ENCODE measurements at regions not wholly inside any gene's neighbourhood (a gene's known extent, or its start where the extent isn't known, plus 50 kb on each side); places are given as distances from the start of the nearest gene placed in this dataset.

GRCh38 chr5:15420201-15420600, 79.8 kb upstream of the FBXL7 start:
- no TSS peak for BruUV-seq (replicated peaks)
- FAIRE-seq (no peak), DNase-seq (ENCODE audit: extremely low read depth in 1 of 4, low spot score in 3 of 4) (no peak), ATAC-seq (no peak)
- Histone ChIP-seq H3K9me3 (replicated peaks; ENCODE audit: control insufficient read depth, insufficient read depth, low read depth, low read length) (no peaks in the 10 kb centered on the region), H3K9ac (ENCODE audit: insufficient read depth in 1 of 2, low read depth in 2 of 2, low read length in 2 of 2) (no peak overlapping the region), H3K79me2 (ENCODE audit: control insufficient read depth, insufficient read depth, low read length) (no peaks in the 10 kb centered on the region), H4K20me1 (replicated peaks; ENCODE audit: control insufficient read depth, insufficient read depth, low read length) (no peaks in the 10 kb centered on the region), H3K4me3 (no peak overlapping the region), H3K27ac (ENCODE audit: extremely low read depth, low read depth, low read length) (no peak overlapping the region), H3K36me3 (ENCODE audit: control insufficient read depth, insufficient read depth, low read length) (no peaks in the 10 kb centered on the region), H3K9me1 (ENCODE audit: control insufficient read depth, insufficient read depth, low read length) (no peaks in the 10 kb centered on the region), H2AFZ (ENCODE audit: low read depth, low read length) (no peak overlapping the region), H3K27me3 (ENCODE audit: control insufficient read depth in 2 of 2, insufficient read depth in 2 of 2, low read length in 2 of 2) (no peaks in the 10 kb centered on the region), H3K4me2 (ENCODE audit: insufficient read depth, low read length) (no peak overlapping the region), H3K4me1 (replicated peaks in 1 of 2; ENCODE audit: control insufficient read depth in 2 of 2, insufficient read depth in 2 of 2, low read length in 2 of 2) (no peaks in the 10 kb centered on the region)
- CTCF ChIA-PET (ENCODE audit: low intra/inter-chr PET ratio) = no interaction called here
- TF ChIP-seq ARID2 (IDR thresholded peaks at IDR 0.05) (no peak), ZNF143 (CRISPR knock-in tag; IDR thresholded peaks at IDR 0.05) (no peak), NFXL1 (CRISPR knock-in tag; IDR thresholded peaks at IDR 0.05) (no peak), FOXA3 (CRISPR knock-in tag; conservative IDR thresholded peaks at IDR 0.05 in 1 of 2, IDR thresholded peaks at IDR 0.05 in 1 of 2) (no peak), ZNF592 (IDR thresholded peaks at IDR 0.05) (no peak), BCOR (IDR thresholded peaks at IDR 0.05) (no peak), MCM7 (IDR thresholded peaks at IDR 0.05) (no peak), ZNF23 (CRISPR knock-in tag; IDR thresholded peaks at IDR 0.05) (no peak), MLLT1 (IDR thresholded peaks at IDR 0.05) (no peak), HNRNPH1 (optimal IDR thresholded peaks at IDR 0.05; ENCODE audit: low read depth, low read length) (no peak)
- WGBS (ENCODE audit: insufficient coverage, low coverage, missing lambda C conversion rate) = 3% methylated on average over 5 of the region's 5 CpGs
- intact Hi-C loops (cut with micrococcal nuclease) (no loop called here), in situ Hi-C loops (cut with MboI) (no loop called here)
- POLR2A ChIA-PET = no interaction called here

All from K562 (cell line).